Neural progenitor cell (in vitro differentiated cells): ENCODE measurements at regions not wholly inside any gene's neighbourhood (a gene's known extent, or its start where the extent isn't known, plus 50 kb on each side); places are given as distances from the start of the nearest gene placed in this dataset.

Experiments
- EZH2 ChIP-seq: fragments of 200-600 bp; sonication (generic); IDR thresholded peaks from 2 replicates; pipeline ENCODE4 v1.6.1; 2017; ENCODE audit warnings: antibody characterized with exemption, mild to moderate bottlenecking, moderate library complexity
- TF ChIP-seq, protein P1 (sequence below): fragments of 200-600 bp; sonication (generic); IDR thresholded peaks from 2 replicates; pipeline ENCODE4 v1.5.1; 2017; ENCODE audit warnings: antibody characterized with exemption, mild to moderate bottlenecking

DNA sequence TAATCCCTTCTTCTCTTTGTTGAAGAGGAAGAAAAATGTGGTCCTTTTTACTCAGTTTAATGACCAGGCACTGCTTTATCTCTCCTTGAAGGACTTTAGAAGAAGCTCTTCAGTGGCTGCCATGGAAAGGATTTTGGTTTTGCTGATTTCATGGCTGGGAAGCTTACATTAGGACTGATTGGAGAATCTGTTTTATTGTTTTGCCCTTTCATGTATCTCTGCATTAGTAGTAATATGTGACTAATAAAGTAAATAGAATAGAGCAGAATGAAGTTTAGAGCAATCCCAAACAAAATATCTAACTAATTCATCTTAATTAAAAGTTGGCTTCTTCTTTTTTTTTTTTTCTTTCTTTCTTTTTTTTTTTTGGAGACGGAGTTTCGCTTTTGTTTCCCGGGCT, 502.9 kb downstream of the HAO1 start:
- TF ChIP-seq EZH2: no peak
- TF ChIP-seq, protein P1, sequence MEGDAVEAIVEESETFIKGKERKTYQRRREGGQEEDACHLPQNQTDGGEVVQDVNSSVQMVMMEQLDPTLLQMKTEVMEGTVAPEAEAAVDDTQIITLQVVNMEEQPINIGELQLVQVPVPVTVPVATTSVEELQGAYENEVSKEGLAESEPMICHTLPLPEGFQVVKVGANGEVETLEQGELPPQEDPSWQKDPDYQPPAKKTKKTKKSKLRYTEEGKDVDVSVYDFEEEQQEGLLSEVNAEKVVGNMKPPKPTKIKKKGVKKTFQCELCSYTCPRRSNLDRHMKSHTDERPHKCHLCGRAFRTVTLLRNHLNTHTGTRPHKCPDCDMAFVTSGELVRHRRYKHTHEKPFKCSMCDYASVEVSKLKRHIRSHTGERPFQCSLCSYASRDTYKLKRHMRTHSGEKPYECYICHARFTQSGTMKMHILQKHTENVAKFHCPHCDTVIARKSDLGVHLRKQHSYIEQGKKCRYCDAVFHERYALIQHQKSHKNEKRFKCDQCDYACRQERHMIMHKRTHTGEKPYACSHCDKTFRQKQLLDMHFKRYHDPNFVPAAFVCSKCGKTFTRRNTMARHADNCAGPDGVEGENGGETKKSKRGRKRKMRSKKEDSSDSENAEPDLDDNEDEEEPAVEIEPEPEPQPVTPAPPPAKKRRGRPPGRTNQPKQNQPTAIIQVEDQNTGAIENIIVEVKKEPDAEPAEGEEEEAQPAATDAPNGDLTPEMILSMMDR: no peak
